Fibroblast of the aortic adventitia (primary cell): ENCODE measurements at regions not wholly inside any gene's neighbourhood (a gene's known extent, or its start where the extent isn't known, plus 50 kb on each side); places are given as distances from the start of the nearest gene placed in this dataset.
"Not testable (repeated sequence)": the region's sequence is repeated elsewhere in the genome, so short reads cannot be mapped to it uniquely, and the experiment has no call there.

Source experiments
- DNase-seq: peaks from one replicate; pipeline ENCODE4 v3.0.0-alpha.2; 2010; ENCODE audit warnings: low read depth
- H3K4me3 ChIP-seq: 2 replicates; pipeline ENCODE4 v1.5.1; 2011; ENCODE audit warnings: low read depth, mild to moderate bottlenecking, control low read depth, low read length, moderate library complexity
- CTCF ChIP-seq: IDR thresholded peaks from 2 replicates; pipeline ENCODE4 v1.5.1; 2011; ENCODE audit warnings: mild to moderate bottlenecking, low read length, control low read depth, inconsistent platforms; ENCODE audit not compliant: insufficient read depth

DNA sequence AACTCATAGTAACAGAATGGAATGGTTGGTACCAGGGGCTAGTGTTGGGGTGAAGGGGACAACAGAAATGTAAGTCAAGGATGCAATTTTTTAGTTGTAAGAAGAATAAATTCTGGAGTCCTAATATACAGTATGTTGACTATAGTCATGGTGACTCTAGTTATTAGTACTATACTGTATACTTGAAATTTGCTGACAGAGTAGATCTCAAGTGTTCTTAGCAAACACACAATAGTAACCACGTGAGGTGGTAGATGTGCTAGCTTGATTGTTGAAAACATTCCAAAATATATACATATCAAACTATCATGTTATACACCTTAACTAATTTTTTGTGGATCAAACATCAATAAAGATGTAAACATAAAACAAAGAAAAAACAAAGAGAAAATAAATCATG, 1345.1 kb upstream of the PCDH20 start:
- no peak for DNase-seq
- H3K4me3 ChIP-seq: no peak overlapping the region
- TF ChIP-seq CTCF: no peak

DNA sequence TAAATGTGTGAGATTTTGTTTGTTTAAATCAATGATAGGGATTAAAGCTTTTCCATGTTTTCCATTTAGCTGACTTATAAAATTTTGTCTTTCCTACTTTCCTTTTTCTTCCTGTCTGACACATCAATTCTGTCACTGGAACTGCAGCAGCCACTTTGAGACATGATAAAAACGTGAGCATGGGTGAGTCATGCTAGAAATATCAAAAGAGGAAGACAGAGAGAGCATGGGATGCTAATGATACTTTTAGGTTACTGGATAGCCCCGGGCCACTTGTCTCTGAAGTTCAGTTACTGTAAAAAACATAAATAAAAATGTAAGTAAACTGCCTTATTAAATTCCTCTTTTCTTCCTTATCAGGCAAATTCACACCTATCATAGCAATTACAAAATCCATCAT, 1332.0 kb upstream of the PCDH20 start:
- DNase-seq: no peak
- TF ChIP-seq CTCF: no peak
- no peak overlapping the region for H3K4me3 ChIP-seq

GRCh38 chr13:62747152-62747551, 1331.5 kb upstream of the PCDH20 start:
- H3K4me3 ChIP-seq: no peak overlapping the region
- TF ChIP-seq CTCF: no peak
- no peak for DNase-seq

- DNase-seq, H3K4me3 ChIP-seq: not testable (repeated sequence)
These were observed 1314.1 kb upstream of the PCDH20 start for GRCh38 chr13:62729746-62730145.

DNA sequence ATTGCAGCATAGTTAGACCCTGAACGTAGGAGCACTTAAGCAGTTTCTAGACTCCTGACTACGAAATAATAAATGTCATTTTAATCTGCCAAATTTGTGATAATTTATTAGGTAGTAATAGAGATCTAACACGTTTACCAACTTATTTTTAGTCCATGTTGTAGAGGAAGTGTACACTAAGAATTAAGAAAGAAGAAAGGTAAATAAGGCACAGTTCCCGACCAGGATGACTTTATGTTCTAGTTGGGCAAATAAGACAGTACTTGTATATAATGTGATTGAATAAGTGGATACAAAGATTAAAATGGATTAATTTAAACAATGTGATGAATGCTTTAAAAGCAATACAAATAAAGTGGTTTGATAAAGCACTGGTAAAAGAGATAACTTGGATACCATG, 1306.2 kb upstream of the PCDH20 start:
- no peak for DNase-seq
- no peak for TF ChIP-seq CTCF
- no peak overlapping the region for H3K4me3 ChIP-seq

DNA sequence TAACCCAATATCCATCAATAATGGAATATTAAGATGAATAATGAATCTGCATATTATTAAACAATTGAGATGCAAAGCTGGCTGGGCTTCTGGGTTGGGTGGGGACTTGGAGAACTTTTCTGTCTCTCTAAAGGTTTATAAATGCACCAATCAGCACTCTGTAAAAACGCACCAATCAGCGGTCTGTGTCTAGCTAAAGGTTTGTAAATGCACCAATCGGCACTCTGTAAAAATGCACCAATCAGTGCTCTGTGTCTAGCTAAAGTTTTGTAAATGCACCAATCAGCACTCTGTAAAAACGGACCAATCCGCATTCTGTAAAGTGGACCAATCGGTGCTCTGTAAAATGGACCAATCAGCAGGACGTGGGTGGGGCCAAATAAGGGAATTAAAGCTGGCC, 1296.3 kb upstream of the PCDH20 start:
- H3K4me3 ChIP-seq, DNase-seq: not testable (repeated sequence)

DNA sequence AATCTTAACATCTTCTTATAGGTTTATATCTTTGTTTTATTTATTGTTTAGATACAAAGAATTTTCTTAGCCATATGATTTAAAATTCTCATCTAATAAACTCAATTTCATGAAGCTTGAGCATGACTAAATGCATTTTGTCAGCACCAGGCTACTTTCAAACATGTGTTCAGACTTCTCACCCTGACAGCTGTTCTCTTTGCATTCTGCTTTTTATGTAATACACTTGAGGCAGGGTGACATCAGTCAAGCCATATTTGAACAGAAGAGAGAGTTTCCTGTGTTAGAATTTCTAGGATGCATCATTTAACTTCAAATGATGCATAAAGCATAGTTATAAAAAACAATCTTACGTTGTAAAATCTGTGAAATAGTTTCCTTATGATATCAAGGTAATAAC, 1295.1 kb upstream of the PCDH20 start:
- no peak overlapping the region for H3K4me3 ChIP-seq
- TF ChIP-seq CTCF: no peak
- no peak for DNase-seq

DNA sequence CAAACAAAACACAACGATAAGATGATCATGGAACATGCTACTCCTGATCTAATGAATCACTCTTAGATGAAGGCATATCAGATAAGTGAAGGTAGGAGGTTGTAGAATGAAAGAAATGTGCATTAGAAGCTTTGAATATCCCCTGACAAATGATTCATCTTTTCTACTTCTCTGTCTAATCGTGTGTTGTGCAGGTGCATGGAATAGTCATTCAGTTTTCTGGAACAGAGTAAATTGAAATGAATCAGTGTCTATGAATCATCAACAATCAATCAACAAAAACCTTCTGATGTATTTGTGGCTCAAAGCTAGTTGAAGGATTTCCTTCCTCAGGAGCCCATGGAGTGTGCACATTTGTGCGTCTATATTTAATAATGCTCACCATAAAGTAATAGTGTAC, 1290.4 kb upstream of the PCDH20 start:
- no peak overlapping the region for H3K4me3 ChIP-seq
- no peak for DNase-seq

More for the DNA sequence above, 1290.4 kb upstream of the PCDH20 start:
- TF ChIP-seq CTCF: no peak
